Osteocyte (in vitro differentiated cells): ENCODE measurements at regions not wholly inside any gene's neighbourhood (a gene's known extent, or its start where the extent isn't known, plus 50 kb on each side); places are given as distances from the start of the nearest gene placed in this dataset.
"Not testable (repeated sequence)": the region's sequence is repeated elsewhere in the genome, so short reads cannot be mapped to it uniquely, and the experiment has no call there.

Experiments used
- DNase-seq: peaks from one replicate; pipeline ENCODE4 v3.0.0; 2021; ENCODE audit warnings: mixed read lengths; ENCODE audit not compliant: unreplicated experiment; ENCODE audit errors: extremely low spot score
- H3K27ac Mint-ChIP-seq: one replicate; pipeline ENCODE4 v1.8.0; 2021; ENCODE audit warnings: mild to moderate bottlenecking, mixed read lengths; ENCODE audit not compliant: unreplicated experiment
- H3K27me3 Mint-ChIP-seq: one replicate; pipeline ENCODE4 v1.8.0; 2021; ENCODE audit warnings: mixed read lengths; ENCODE audit not compliant: unreplicated experiment
- H3K36me3 Mint-ChIP-seq: one replicate; pipeline ENCODE4 v1.8.0; 2021; ENCODE audit warnings: mixed read lengths; ENCODE audit not compliant: unreplicated experiment
- H3K4me1 Mint-ChIP-seq: one replicate; pipeline ENCODE4 v1.8.0; 2021; ENCODE audit warnings: mixed read lengths; ENCODE audit not compliant: unreplicated experiment
- H3K4me3 Mint-ChIP-seq: one replicate; pipeline ENCODE4 v1.8.0; 2021; ENCODE audit warnings: mild to moderate bottlenecking, moderate library complexity, mixed read lengths; ENCODE audit not compliant: unreplicated experiment
- H3K9me3 Mint-ChIP-seq: one replicate; pipeline ENCODE4 v1.8.0; 2021; ENCODE audit warnings: mixed read lengths; ENCODE audit not compliant: unreplicated experiment
- CTCF ChIP-seq: fragments of 200-600 bp; sonication (generic); IDR thresholded peaks from 2 replicates; pipeline ENCODE4 v1.5.0; 2021; ENCODE audit warnings: antibody characterized with exemption, mild to moderate bottlenecking, moderate library complexity

GRCh38 chr2:149765636-149766035, 178.1 kb upstream of the MMADHC start:
- H3K36me3 Mint-ChIP-seq = no peaks in the 10 kb centered on the region
- no peaks in the 10 kb centered on the region for H3K27me3 Mint-ChIP-seq
- H3K9me3 Mint-ChIP-seq = no peaks in the 10 kb centered on the region
- no peak overlapping the region for H3K4me3 Mint-ChIP-seq
- peaks cover 23% of the 10 kb centered on the region for H3K4me1 Mint-ChIP-seq
- H3K27ac Mint-ChIP-seq = no peak overlapping the region
- no peak for TF ChIP-seq CTCF
- no peak for DNase-seq

- no peak overlapping the region for H3K27ac Mint-ChIP-seq
- no peak overlapping the region for H3K4me3 Mint-ChIP-seq
- no peaks in the 10 kb centered on the region for H3K27me3 Mint-ChIP-seq
- H3K36me3 Mint-ChIP-seq = no peaks in the 10 kb centered on the region
- TF ChIP-seq CTCF = no peak
- peaks cover 23% of the 10 kb centered on the region for H3K4me1 Mint-ChIP-seq
- no peaks in the 10 kb centered on the region for H3K9me3 Mint-ChIP-seq
- no peak for DNase-seq
Measured at GRCh38 chr2:149765003-149765402, 177.4 kb upstream of the MMADHC start.

- DNase-seq = no peak
- H3K36me3 Mint-ChIP-seq = no peaks in the 10 kb centered on the region
- H3K9me3 Mint-ChIP-seq = no peaks in the 10 kb centered on the region
- no peak overlapping the region for H3K27ac Mint-ChIP-seq
- TF ChIP-seq CTCF = no peak
- H3K4me1 Mint-ChIP-seq = peaks cover 16% of the 10 kb centered on the region
- H3K27me3 Mint-ChIP-seq = no peaks in the 10 kb centered on the region
- no peak overlapping the region for H3K4me3 Mint-ChIP-seq
Measured at GRCh38 chr2:149763358-149763757, 175.8 kb upstream of the MMADHC start.

DNA sequence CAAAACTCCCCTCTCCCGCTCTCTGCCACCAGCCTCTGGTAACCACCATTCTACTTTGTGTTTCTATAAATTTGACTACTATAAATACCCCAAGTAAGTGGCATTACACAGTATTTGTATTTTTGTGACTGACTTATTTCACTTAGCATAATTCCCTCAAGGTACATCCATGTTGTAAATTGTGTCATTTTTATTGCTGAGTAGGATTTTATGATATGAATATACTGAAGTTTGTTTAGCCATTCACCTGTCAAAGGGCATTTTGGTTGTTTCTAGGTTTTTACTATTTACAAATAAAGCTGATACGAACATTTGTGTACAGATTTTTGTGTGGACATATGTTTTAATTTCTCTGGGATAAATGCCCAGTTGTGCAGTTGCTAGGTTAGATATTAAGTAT, 174.0 kb upstream of the MMADHC start:
- no peak for TF ChIP-seq CTCF

GRCh38 chr2:149759382-149759781, 171.8 kb upstream of the MMADHC start:
- H3K27ac Mint-ChIP-seq, H3K9me3 Mint-ChIP-seq: not testable (repeated sequence)

More for the DNA sequence above, 174.0 kb upstream of the MMADHC start:
- DNase-seq = no peak
- Mint-ChIP-seq H3K27ac (no peak overlapping the region), H3K4me1 (no peaks in the 10 kb centered on the region), H3K9me3 (no peaks in the 10 kb centered on the region), H3K36me3 (no peaks in the 10 kb centered on the region), H3K4me3 (no peak overlapping the region), H3K27me3 (no peaks in the 10 kb centered on the region)

GRCh38 chr2:149754722-149755121, 167.1 kb upstream of the MMADHC start:
- not testable (repeated sequence) for DNase-seq, H3K4me1 Mint-ChIP-seq, H3K27ac Mint-ChIP-seq, H3K9me3 Mint-ChIP-seq, H3K36me3 Mint-ChIP-seq, H3K27me3 Mint-ChIP-seq, H3K4me3 Mint-ChIP-seq

More at GRCh38 chr2:149759382-149759781, 171.8 kb upstream of the MMADHC start:
- not testable (repeated sequence) for DNase-seq, H3K27me3 Mint-ChIP-seq, H3K36me3 Mint-ChIP-seq, H3K4me1 Mint-ChIP-seq, H3K4me3 Mint-ChIP-seq
